DMS53 treated with DMSO at 0.1 percent for 48 hours (cell line): ENCODE measurements at regions not wholly inside any gene's neighbourhood (a gene's known extent, or its start where the extent isn't known, plus 50 kb on each side); places are given as distances from the start of the nearest gene placed in this dataset.
A peak's percentile ranks its signal among the peaks of the same experiment; 100 is the strongest.
"Not testable (repeated sequence)": the region's sequence is repeated elsewhere in the genome, so short reads cannot be mapped to it uniquely, and the experiment has no call there.

Experiments
- DNase-seq: peaks from one replicate; lab custom pipeline; 2025; ENCODE audit not compliant: unreplicated experiment; lab: John Stamatoyannopoulos, UW

DNA sequence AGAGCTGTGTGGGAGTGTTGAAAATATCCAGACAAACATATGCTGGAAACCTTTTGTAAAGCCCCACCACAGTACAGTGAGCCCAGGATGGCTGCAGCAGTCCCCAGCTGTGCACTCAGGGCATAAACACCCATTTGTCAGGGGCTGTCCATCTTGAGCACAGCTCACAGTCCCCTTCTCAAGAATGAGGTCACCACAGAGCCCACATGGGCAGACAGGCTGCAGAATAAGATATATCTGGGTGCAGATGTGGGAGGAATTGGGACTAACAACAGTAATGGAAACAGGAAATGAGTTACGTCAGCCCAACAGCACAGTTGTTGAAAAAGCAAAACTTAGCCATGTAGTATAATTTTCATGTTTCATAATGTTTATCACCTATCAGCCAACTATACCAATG is 219.6 kb downstream of the ETAA1 start:
- DNase-seq: no peak

DNA sequence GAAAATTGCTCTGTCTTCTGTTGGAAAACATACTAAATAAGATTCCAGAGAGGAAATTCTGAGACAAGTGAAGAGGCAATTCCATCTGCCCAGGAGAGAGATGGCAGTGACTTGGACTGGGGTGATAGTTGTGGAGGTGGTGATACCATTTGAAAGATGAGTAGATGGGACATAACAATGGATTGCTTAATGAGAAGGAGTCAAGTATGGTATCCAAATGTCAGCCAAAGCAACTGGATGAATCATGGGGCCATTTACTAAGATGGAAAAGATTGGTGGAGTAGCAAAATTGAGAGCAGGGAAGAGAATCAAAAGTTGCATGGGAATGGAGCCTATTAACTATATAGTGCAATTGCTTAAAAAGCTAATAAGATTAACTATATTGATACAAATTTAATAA is 222.1 kb downstream of the ETAA1 start:
- no peak for DNase-seq

DNA sequence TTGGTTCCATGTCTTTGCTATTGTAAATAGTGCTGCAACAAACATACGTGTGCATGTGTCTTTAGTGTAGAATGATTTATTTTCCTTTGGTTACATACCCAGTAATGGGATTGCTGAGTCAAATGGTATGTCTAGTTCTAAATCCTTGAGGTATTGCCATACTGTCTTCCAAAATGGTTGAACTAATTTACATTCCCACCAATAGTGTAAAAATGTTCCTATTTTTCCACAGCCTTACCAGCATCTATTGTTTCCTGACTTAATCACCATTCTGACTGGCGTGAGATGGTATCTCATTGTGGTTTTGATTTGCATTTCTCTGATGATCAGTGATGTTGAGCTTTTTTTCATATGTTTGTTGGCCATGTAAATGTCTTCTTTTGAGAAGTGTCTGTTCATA is 226.6 kb downstream of the ETAA1 start:
- DNase-seq: not testable (repeated sequence)

DNA sequence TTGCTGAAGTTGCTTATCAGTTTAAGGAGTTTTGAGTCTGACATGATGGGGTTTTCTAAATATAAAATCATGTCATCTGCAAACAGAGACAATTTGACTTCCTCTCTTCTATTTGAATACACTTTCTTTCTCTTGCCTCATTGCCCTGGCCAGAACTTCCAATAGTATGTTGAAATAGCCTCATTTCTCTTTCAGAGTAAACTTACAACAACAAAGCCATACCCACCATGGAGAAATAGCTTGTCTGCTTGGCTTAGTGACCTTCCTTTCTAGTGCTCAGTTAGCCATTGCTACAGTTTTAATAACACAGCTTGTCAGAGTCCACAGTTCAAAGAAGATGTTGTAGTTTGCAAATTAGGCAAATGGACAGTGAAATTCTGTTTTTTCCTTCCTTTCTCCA is 228.0 kb downstream of the ETAA1 start:
- DNase-seq: no peak

DNA sequence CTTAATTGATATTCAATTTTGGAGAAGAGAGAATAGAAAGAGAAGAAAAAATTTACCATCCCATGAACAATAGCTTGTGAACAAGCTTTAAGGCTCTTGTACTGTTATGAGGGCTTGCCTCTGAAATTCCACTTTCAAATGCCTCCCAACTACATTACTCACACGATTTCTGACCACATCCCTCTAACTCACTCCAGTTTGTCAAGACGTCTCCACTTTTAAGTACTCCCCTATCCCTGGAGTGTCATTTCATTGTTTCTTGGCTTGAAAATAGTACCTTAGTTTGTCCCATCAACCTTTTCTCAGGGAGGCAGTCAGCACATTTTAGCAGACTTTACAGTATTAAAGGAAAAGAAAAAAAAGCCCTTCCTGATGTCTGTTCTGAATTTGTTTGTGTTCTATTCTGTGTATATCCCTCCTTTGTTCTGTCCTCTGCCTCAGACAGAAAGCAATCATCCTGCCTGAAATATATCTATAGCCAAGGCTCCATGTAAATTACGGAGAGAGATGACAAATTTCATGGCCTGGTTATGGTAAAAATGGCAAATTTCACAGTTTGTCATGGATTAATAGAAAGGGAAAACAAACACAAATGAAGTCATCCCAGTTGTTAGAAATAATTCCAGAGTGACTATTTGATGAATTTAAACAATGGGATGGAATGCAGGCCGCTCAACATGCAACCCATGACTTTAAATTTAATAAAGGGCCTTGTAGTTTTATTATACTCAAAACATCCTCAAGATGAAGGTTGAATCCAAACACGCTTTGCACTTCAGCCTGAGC is 228.8 kb downstream of the ETAA1 start:
- DNase-seq: no peak

DNA sequence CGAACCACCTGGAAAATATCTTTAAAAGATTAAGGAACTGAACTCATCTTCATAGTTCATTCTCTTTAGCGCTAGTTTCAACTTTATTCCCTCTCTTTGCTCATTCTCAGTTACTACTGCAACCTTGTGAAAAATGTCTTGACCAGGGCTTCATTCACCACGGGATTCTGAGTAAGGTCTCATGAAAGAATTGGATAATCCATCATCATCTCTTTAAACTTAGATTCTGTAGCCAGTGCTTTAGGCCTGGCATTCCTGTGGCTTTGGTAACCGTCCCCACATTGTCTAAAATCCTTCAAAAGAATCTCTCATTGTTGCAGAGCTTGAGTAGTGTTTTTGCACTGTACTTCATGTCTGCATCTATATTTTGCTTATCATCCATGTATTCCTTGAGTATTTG is 229.5 kb downstream of the ETAA1 start:
- no peak for DNase-seq

DNA sequence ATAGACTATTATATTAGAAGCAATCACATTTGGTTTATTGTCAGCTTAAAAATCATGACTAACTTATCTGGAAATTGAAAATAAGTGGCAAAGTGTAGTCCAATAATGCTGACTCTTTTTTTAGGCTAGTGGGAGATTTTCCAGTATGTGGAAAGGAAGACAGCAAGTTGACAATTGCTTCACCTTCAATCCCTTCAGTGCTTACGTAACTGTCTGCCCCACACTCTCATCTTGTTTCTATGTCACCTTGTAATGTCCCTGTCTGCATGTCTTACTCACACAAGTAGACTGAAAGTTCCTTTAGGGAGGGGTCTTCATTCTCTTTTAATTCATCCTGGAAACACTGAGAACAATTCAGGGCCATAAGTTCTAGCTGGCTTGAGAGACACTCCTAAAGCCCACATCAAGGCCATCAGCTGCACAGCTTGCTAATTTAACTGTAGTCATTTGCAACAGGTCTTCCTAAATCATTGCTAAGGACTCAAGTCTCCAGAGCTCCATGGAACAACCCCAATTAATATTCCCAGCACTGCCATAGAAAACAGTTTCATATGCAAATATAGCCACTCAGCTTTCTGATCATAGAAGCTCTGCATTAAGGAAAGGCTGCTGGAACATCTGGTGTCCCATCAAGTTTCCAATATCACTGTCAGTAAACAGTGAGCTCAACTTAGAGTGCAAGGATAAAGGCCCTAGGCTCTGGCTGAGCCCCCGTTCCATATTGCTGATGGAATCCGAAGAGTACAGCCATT is 230.5 kb downstream of the ETAA1 start:
- no peak for DNase-seq

DNA sequence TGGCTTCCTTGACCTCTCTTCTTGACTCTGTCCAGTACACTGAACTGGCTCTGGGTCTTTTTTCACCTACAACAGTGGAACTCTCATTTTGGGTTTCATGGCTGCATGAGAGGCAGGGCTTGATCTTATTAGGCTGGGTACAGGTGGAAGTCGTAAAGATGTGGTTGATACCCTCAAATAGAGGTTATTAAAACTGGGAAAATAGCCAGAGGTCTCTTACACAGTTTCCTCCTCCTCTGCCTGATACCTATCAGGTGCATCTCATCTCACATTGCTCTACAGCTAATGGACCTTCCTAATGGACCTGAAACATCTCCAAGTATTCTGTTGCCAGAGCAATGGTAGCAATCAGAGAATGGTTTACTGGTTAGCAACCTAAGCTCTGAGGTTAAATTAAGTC is 231.8 kb downstream of the ETAA1 start:
- DNase-seq: no peak

DNA sequence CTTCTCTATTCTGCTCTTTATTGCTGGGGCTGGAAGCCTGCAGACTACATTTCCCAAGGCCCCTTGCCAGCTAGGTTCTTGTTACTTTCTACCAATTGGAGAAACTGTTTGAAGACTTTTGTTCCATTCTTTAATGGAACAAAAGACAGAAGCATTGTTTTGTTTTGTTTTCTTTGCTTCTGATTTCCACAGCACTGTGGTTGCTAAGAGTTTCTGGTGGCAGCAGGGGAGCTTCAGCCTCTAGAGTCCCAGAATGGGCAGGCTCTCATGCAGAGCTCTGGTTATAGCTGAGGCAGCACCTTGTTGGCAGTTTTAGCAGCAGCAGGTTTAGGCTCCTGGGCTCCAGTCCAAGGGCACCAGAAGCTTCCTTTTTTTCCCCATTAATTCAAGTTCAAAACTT is 234.3 kb downstream of the ETAA1 start:
- DNase-seq: no peak

DNA sequence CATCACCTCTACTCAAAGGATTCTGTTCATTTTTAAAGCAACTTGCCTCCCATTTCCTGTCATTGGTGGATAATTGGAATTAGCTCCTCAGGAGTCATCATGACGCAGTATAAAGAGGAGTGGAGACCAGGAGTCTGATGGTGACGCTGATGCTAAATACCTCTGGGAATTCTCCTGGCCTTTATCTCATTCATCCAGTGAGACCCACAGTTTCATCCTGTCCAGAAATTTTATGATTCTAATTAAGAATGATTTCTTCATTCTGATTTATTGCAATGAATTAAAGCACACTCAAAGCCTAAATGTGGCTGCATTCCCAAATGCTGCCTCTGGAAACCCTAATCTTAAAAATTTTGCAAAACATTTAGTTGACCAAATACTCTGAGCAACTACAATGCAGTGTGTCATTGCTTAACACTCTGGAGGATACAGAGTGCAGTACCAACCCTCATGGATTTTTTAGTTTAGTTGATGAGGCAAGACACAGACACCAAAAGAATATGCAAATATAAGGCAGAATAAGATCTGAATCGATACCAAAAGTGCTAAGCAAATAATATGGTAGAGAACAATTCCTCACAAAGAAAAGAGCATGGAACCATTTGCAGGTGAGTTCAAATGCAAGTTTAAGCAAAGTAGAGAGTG is 236.2 kb downstream of the ETAA1 start:
- no peak for DNase-seq

DNA sequence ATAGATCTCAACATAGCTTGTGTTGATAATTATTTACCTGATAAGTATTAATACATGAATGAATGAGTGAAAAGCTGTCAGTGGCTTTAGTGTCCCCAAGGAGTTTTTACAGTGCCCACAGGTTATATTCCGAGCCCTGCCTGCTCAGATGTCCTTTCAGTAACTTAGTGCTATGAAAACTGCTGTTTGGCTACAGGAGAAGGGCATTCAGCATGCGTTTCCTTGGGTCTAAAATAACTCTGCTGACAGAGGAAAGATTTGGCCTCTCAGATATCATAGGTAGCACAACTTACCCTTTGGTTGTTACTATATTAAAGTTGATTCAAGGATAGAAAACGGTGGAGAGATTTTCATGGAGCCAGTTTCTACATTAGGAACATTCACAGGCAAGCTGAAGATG is 241.0 kb downstream of the ETAA1 start:
- no peak for DNase-seq

DNA sequence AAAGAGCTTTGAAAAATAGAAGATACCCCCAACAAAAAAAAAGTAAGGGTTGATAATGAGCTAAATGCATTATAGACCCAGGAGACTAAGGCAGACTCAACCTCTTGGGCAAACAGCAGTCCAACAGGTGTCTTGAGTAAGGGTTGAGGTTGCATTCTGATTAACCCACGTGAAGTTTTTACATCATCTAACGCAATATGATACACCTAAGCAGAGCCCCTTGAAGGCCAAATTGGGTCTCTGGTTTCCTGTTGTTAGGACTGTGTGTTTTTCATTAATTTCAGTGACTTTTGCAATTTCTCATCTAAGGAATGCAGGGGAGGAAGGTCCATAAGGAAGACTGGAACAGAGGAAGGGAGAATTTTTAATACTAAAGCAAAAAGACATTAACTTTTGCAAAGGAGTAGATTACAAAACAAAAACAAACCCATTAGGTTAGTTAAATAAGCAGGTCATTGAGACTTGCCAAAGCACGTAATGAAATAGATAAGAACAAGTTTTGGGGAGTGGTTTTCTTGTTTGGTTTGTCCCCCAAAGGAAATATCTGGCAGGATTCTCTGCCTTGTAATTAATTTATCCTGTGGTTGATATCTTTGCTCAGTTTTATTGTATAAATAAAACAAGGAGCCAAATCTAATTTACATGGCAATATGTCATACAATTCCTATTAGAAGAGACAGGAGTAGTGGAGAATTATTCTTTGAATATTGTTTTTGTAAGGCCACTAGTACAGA is 244.3 kb downstream of the ETAA1 start:
- DNase-seq: no peak

DNA sequence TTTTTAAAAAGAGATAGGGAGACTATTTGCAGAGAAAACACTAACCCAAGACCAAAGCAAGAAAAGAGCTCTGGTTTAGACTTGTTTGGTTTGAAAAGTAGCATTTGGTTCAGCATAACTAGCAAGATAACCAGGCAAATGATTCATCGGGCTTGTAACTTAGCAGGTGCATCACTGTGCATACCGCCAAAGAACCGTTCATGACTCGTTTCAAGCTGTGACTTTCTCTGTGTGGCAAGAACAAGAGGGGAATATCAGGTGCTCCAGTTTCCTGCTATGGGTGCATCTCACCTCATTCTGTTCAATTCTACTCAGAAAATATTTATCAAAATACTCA is 244.9 kb downstream of the ETAA1 start:
- no peak for DNase-seq

DNA sequence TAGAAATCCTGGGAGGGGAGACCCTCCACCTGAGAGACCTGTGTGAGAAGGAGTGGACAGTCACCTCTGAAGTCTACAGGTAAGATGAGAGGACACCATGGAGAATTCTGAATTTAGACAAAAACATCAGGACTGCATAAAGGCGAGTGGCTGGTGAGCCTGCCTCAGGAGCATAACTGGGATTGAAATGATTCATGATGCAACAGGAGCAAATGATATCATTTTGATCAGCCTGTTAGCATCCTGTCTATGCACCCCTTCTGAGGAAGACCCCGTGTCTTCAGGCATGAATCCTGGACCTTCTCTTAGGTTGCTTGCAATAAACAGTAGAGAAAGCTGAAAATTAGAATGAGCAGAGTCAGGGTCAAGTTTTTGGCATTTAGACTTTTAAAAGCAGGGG is 245.8 kb downstream of the ETAA1 start:
- no peak for DNase-seq

DNA sequence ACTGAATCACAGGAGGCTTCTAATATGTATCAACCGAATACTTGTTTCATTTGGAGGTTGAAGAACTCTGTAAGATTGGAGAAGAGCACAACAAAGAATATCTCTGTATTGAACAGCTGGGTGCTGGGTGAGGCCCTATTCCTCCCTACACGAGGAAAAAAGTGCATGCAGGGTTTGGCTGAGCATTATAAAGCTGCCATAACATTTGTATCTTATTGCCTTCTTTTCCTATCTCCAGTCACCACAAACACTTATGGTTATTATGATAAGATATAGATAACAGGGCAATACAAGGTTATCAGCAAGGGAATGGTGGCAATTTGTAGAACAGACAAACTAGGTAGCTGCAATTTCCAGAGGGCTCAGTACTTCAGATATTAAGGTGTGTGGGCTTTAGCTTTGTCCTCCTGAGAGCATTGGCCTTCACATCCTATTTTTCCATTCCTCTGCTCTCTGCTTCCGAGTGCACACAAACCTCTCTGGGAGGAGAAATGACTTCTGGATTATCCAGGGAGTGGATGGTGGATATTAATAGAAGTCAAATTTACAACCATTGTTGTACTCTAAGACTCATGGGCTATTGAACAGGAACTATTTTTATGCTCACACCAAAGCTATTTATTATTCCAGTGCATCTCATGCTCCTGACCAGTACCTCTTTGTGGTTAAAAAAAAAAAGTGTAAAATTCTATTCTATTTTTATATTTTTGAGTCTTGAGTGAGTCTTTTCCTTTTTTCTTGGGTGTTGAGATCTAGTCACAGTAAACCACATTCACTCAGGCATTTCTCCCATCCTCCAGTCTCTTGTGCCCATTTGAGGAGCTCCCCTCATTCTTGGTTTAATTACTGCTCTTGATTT is 248.4 kb downstream of the ETAA1 start:
- DNase-seq: no peak

DNA sequence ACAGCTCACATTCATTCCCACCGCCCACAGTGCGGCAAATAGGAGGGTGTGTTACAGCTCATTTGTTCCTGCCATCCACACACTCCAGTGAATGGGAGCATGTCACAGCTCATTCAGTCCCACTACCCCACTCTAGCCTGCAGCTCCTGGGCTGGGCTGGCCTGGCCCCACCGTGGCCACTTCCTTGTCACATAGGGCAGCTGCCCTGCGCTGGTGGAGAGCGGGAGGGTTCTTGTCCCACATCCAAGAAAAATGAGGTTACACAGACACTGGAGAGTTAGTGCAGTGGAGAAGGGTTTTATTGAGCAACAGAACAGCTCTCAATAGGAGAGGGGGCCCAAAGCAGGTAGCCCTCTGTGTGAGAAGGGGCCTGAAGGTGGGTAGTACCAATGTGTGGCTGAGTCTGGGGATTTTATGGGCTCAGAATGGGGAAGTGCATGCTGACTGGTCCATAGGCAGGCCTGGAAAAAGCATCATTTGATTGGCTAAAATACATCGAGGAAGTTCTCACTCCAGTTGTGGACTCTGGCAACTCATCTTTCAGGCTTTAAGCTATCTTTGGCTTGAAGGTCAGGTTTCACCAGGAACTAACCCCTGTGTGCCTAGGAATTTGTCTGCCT is 249.7 kb downstream of the ETAA1 start:
- DNase-seq: no peak

DNA sequence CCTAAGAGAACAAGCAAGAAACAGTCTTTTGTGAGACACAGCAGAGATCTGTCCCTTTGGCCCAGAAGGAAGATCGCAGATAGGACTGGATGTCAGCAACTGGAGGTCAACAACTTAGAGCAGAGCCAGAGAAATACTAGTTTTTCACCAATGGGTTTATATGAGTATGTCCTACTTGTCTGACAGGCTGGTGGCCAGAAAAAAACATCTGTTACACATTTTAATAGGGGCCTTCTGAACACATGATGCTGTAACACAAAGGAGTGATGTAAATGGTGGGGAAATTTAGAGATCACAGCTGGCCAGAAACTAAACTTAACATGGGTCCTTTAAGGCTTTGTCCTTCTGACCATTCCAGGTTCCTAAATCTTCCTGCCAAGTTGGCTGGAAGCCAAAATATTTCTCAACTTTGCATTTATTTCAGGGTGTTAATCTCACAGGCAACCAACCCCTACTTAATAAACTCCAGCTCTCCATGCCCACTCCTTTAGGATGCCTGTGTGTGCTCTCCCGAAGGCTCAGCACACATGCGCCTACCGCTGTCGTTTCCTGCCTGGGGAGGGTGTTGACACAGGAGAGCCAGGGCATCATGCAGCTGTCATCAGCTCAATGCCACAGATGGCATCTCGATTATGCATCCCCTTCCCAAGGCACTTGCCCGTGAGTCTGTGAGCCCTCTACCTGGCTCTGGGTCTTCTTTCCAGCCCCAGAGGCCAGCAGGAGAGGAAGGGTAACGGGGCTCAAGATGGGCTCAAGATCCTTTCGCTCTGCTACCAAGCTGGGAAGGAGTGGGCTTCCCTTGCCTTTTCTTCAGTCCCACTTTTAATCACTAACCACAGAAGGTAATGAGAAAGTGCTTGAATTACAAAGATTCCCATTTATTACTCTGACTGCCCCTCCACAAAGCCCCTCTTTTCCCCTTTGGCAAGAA is 252.5 kb downstream of the ETAA1 start:
- DNase-seq: peak; percentile 23

DNA sequence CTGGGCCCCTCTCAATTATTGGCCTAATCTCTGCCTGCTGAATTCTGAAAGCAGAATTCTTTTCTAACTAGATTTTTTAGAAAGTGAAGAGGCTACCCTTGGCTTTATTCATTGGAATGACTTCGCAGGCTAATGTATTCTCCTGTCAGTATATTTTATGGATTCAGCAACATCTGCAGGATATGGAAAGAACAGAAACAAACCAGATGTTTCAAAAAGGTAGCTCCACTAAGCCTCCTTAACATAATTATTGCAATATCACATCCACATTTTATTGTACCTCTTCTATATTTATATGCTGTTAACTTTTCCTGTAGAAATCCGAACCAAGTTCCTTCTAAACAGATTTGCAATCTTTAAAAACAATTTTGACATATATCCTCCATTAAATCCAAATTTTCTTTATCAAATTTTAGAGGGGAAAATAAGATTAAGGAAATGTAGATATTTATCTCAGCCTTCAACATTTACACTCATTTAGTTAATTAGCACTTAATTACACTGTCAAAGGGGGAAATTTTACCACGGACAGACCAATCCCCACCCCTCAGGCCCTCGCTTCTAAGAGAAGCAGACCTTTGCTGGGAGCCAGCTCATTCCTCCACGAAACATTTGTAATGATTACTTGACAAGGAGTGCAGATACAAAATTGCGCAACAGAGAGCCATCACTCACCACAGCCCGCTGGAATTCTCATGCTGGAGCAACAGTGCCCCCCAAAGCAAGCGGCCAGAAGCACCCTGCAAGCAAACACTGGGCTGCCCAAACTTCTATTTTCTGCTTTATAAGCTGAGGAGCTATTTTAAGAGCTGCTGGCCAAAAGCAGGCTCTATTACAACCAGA is 253.4 kb downstream of the ETAA1 start:
- DNase-seq: no peak
